Activated T-helper 1 cell treated with anti-CD3 and anti-CD28 coated beads, Interleukin-12 subunit alpha, Interleukin-12 subunit beta, Interleukin-2, Interleukin-4 antibody, amounts not matched to agents 30 ng/mL and 10 ng/mL and 1 ng/mL, durations not matched to agents 14 hours and 24 hours and 36 hours (primary cell): ENCODE measurements at regions not wholly inside any gene's neighbourhood (a gene's known extent, or its start where the extent isn't known, plus 50 kb on each side); places are given as distances from the start of the nearest gene placed in this dataset.
"Not testable (repeated sequence)": the region's sequence is repeated elsewhere in the genome, so short reads cannot be mapped to it uniquely, and the experiment has no call there.

ENCODE experiments used
- DNase-seq: peaks from one replicate; pipeline ENCODE4 v3.0.0; 2021; ENCODE audit warnings: low spot score
- H3K27ac Mint-ChIP-seq: one replicate; pipeline ENCODE4 v1.8.0; 2021; ENCODE audit warnings: mild to moderate bottlenecking, mixed read lengths
- H3K27me3 Mint-ChIP-seq: one replicate; pipeline ENCODE4 v1.8.0; 2022; ENCODE audit warnings: mild to moderate bottlenecking, moderate library complexity, mixed read lengths; ENCODE audit not compliant: insufficient read depth
- H3K36me3 Mint-ChIP-seq: one replicate; pipeline ENCODE4 v1.8.0; 2021; ENCODE audit warnings: low read depth, mixed read lengths
- H3K4me1 Mint-ChIP-seq: one replicate; pipeline ENCODE4 v1.8.0; 2021; ENCODE audit warnings: low read depth, mixed read lengths
- H3K4me3 Mint-ChIP-seq: one replicate; pipeline ENCODE4 v1.8.0; 2021; ENCODE audit warnings: mild to moderate bottlenecking, moderate library complexity, mixed read lengths
- H3K9me3 Mint-ChIP-seq: one replicate; pipeline ENCODE4 v1.8.0; 2021; ENCODE audit warnings: mixed read lengths
- intact Hi-C: fragments of 100-400 bp; cut with micrococcal nuclease; formaldehyde crosslinking; loops from one replicate; pipeline ENCODE4 v1.15.1; 2024

DNA sequence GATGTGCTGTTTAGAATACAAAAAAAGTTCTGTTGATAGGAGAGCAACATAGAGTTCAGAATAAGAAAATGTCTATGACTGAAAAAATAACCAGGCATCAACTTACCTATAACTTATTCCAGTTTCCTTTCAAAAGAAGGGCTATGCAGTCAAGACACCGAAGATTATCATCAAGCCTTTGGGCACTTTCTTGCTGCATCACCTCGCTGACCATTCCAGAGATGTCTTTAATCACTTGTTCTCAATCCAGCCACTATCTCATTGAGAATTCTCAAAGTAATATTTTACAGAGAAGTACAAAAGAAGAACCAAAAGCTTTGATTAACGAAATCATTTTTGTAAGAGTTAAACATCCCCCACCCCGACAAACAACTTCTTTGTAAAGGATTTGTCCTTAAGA is 198.3 kb upstream of the P2RY1 start:
- H3K4me1 Mint-ChIP-seq = no peaks in the 10 kb centered on the region
- H3K36me3 Mint-ChIP-seq = no peaks in the 10 kb centered on the region
- H3K4me3 Mint-ChIP-seq = no peak overlapping the region
- no peaks in the 10 kb centered on the region for H3K9me3 Mint-ChIP-seq
- H3K27ac Mint-ChIP-seq = no peak overlapping the region
- intact Hi-C loops = no loop called here
- no peak for DNase-seq
- peaks cover 3% of the 10 kb centered on the region for H3K27me3 Mint-ChIP-seq

- intact Hi-C loops = no loop called here
- DNase-seq = no peak
- Mint-ChIP-seq H3K36me3 (no peaks in the 10 kb centered on the region), H3K9me3 (no peaks in the 10 kb centered on the region), H3K27me3 (peaks cover 3% of the 10 kb centered on the region), H3K4me1 (no peaks in the 10 kb centered on the region), H3K27ac (no peak overlapping the region), H3K4me3 (no peak overlapping the region)
Measured at GRCh38 chr3:152638214-152638613, 196.7 kb upstream of the P2RY1 start.

- Mint-ChIP-seq H3K4me3 (no peak overlapping the region), H3K9me3 (no peaks in the 10 kb centered on the region), H3K27ac (no peak overlapping the region), H3K27me3 (peaks cover 5% of the 10 kb centered on the region), H3K36me3 (no peaks in the 10 kb centered on the region), H3K4me1 (no peaks in the 10 kb centered on the region)
- intact Hi-C loops = no loop called here
- no peak for DNase-seq
Measured at GRCh38 chr3:152638707-152639450, 196.1 kb upstream of the P2RY1 start.

GRCh38 chr3:152641198-152641597 is 193.7 kb upstream of the P2RY1 start:
- Mint-ChIP-seq H3K36me3 (no peaks in the 10 kb centered on the region), H3K4me1 (no peaks in the 10 kb centered on the region), H3K27me3 (peaks cover 4% of the 10 kb centered on the region), H3K9me3 (no peaks in the 10 kb centered on the region), H3K27ac (no peak overlapping the region), H3K4me3 (no peak overlapping the region)
- DNase-seq = no peak
- intact Hi-C loops = no loop called here

GRCh38 chr3:152642658-152643057 is 192.3 kb upstream of the P2RY1 start:
- Mint-ChIP-seq H3K9me3 (no peaks in the 10 kb centered on the region), H3K27me3 (peaks cover 4% of the 10 kb centered on the region), H3K4me1 (no peaks in the 10 kb centered on the region), H3K36me3 (no peaks in the 10 kb centered on the region), H3K27ac (no peak overlapping the region), H3K4me3 (no peak overlapping the region)
- no peak for DNase-seq
- intact Hi-C loops = no loop called here

DNA sequence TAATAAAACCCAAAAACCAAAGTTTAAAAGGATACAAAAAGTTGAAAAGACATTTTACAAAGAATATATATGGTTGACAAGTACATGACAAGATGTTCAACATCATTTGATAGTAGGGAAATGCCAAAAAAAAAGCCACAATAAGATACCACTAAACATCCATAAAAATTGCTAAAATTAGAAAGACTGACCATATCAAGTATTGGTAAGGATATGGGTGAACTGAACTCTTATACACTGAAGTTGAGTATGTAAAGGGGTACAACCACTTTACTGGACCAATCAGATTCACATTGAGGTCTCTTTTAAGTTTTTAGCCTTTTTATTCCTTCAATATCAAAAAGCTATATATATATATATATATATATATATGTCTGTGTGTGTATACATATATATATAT is 190.5 kb upstream of the P2RY1 start:
- no peak for DNase-seq
- Mint-ChIP-seq H3K4me1 (no peaks in the 10 kb centered on the region), H3K4me3 (no peak overlapping the region), H3K27ac (no peak overlapping the region), H3K36me3 (no peaks in the 10 kb centered on the region), H3K27me3 (peaks cover 4% of the 10 kb centered on the region), H3K9me3 (no peaks in the 10 kb centered on the region)
- intact Hi-C loops = no loop called here

DNA sequence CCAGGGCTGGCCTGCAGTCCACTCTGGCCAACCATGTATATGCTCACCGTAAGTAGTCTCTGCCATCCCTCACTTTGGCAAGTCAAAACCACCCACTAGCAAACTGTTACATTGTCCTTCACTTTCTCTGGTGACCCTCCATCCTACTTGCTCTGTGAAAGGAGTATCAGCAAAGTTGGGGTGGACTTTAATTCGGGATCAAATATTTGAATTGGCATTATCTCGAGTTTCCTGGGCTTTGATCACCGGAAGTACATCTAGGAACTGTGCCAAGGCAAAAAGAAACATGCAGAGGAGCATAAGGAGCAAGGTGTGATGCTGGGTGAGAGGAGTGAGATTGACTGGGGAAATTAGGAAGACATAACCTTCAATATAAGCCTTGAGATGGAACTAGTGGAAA is 188.9 kb upstream of the P2RY1 start:
- no peak overlapping the region for H3K27ac Mint-ChIP-seq
- no peaks in the 10 kb centered on the region for H3K9me3 Mint-ChIP-seq
- H3K27me3 Mint-ChIP-seq = peaks cover 4% of the 10 kb centered on the region
- H3K4me1 Mint-ChIP-seq = no peaks in the 10 kb centered on the region
- no peak for DNase-seq
- H3K4me3 Mint-ChIP-seq = no peak overlapping the region
- H3K36me3 Mint-ChIP-seq = no peaks in the 10 kb centered on the region
- intact Hi-C loops = no loop called here

- H3K27me3 Mint-ChIP-seq = peaks cover 7% of the 10 kb centered on the region
- intact Hi-C loops = no loop called here
Measured at GRCh38 chr3:152650177-152650576, 184.8 kb upstream of the P2RY1 start.

DNA sequence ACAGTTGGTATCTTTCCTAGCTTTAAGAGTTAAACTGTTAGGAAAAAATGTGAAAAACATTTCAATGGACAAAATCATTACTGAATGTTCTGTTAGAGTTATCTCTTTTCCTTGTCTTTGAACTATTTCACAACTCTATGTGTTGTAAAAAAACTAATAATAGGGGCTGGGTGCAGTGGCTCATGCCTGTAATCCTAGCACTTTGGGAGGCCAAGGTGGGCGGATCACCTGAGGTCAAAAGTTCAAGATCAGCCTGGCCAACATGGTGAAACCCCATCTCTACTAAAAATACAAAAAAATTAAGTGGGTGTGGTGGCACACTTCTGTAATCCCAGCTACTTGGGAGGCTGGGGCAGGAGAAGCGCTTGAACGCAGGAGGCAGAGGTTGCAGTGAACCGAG is 184.0 kb upstream of the P2RY1 start:
- H3K9me3 Mint-ChIP-seq, H3K4me3 Mint-ChIP-seq, DNase-seq, intact Hi-C loops, H3K4me1 Mint-ChIP-seq, H3K27me3 Mint-ChIP-seq, H3K36me3 Mint-ChIP-seq, H3K27ac Mint-ChIP-seq: not testable (repeated sequence)

More at GRCh38 chr3:152650177-152650576, 184.8 kb upstream of the P2RY1 start:
- no peak for DNase-seq
- Mint-ChIP-seq H3K27ac (no peak overlapping the region), H3K9me3 (no peaks in the 10 kb centered on the region), H3K36me3 (no peaks in the 10 kb centered on the region), H3K4me3 (no peak overlapping the region), H3K4me1 (no peaks in the 10 kb centered on the region)

DNA sequence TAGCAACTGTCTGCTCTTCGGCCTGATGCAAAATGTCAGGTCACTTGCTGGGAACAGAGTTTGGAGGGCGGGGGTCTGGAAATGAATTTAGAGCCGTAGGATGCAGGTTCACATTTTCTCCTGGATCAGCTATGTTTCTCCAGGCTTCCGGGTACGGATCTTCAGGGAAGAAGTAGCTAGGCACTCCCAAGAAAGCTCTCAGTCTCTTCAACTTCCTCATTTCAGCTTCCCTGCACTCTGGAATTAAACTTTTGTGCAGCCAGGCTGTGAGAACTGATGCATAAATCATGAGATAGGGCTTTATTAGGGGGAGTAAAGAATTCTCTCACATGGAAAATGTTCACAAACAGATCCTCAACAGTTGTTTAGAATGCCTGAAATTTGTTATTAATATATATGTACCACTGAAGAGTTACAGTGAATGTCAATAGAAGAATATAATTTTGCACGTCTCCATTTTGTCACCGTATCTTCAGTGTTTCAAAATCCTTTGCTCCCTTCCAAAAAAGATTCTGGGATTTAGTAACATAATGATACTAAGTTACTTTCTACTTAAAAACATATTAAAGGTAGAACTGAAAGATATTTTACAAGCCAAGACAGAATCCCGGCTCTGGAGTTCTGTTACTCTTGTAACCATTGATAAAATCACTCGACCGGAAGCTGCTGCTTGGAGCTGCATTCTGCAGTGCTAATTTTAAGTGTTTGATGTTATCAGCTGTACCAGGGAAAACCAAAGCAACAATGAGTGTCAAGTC is 178.5 kb upstream of the P2RY1 start:
- intact Hi-C loops = no loop called here
- Mint-ChIP-seq H3K27me3 (peaks cover 6% of the 10 kb centered on the region), H3K4me1 (no peaks in the 10 kb centered on the region), H3K36me3 (no peaks in the 10 kb centered on the region), H3K4me3 (no peak overlapping the region), H3K27ac (no peak overlapping the region), H3K9me3 (peaks cover 8% of the 10 kb centered on the region)
- no peak for DNase-seq

GRCh38 chr3:152656972-152657355 is 178.0 kb upstream of the P2RY1 start:
- Mint-ChIP-seq H3K4me3 (no peak overlapping the region), H3K27me3 (peaks cover 6% of the 10 kb centered on the region), H3K36me3 (no peaks in the 10 kb centered on the region), H3K9me3 (peaks cover 13% of the 10 kb centered on the region), H3K4me1 (no peaks in the 10 kb centered on the region), H3K27ac (no peak overlapping the region)
- intact Hi-C loops = no loop called here
- no peak for DNase-seq

DNA sequence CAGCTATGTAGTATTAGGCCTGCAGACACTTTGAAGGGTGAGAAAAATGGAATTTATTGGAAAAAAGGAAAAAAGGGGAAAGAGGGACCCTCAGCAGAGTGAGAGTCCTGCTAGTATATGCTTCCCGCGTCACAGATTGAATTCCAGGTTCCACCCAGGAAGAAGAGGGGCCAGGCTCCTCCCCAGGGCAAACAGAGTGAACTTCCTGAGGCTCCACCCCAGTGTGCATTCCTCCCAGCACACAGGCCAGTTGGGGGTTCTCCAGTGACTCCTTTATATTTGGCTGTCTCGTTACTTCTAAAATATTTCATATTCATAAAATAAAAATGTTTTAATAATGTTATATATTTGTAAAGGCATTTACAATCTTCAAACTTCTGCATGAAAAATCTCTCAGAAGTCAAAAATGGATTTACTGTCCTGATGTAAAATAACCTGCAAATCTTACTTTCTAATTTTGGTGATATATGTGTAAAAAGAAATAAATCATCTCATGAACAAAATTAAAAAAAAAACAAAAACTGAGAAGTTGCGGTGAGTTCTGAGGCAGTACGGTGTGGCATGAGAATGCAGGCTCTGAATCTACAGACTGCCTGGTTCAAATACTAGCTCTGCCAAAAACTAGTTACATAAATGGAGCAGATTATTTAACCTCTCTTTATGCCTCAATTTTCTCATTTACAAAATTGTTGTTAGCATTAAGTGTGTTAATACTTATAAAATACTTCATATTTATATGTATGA is 175.8 kb upstream of the P2RY1 start:
- H3K9me3 Mint-ChIP-seq = peaks cover 19% of the 10 kb centered on the region
- H3K27me3 Mint-ChIP-seq = no peaks in the 10 kb centered on the region
- no peak overlapping the region for H3K27ac Mint-ChIP-seq
- no peak overlapping the region for H3K4me3 Mint-ChIP-seq
- no peak for DNase-seq
- H3K4me1 Mint-ChIP-seq = no peaks in the 10 kb centered on the region
- intact Hi-C loops = no loop called here
- no peaks in the 10 kb centered on the region for H3K36me3 Mint-ChIP-seq

GRCh38 chr3:152662157-152662556 is 172.8 kb upstream of the P2RY1 start:
- Mint-ChIP-seq H3K27ac (no peak overlapping the region), H3K4me3 (no peak overlapping the region), H3K36me3 (no peaks in the 10 kb centered on the region), H3K9me3 (peaks cover 19% of the 10 kb centered on the region), H3K4me1 (no peaks in the 10 kb centered on the region), H3K27me3 (no peaks in the 10 kb centered on the region)
- intact Hi-C loops = no loop called here
- DNase-seq = no peak
